ENCODE measurements at regions not wholly inside any gene's neighbourhood (a gene's known extent, or its start where the extent isn't known, plus 50 kb on each side); places are given as distances from the start of the nearest gene placed in this dataset.
"Not testable (repeated sequence)": the region's sequence is repeated elsewhere in the genome, so short reads cannot be mapped to it uniquely, and the experiment has no call there.

DNA sequence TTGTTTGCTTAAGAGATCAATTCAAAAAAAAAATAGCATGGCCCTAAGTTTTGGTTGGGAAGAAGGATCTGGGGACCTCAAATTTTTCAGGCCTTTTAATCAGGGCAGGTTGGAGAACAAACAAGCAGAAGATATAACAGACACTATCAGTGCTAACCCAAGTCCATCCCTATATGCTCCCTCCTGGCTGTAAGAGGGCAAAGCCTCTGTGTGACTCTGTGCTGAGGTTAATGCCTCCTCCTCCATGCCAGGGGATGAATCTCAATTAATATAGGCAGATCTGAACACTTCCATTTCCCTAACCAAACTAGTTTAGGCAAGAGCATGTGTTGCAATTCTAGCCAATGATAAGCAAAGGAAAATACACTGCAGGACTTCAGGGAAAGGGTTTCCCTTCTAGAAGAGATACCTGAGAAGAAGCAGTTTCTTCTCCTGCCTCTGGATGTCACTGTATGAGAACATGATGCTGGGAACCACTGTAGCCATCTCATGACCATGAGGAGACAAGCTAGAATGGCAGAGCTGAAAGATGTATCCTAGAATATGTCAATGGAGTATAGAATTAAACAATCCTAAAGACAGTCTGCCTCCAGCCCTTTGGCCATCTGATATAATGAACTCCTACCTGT, 76.0 kb downstream of the CHD9NB start:
- DNase-seq = peak; percentile 17

DNA sequence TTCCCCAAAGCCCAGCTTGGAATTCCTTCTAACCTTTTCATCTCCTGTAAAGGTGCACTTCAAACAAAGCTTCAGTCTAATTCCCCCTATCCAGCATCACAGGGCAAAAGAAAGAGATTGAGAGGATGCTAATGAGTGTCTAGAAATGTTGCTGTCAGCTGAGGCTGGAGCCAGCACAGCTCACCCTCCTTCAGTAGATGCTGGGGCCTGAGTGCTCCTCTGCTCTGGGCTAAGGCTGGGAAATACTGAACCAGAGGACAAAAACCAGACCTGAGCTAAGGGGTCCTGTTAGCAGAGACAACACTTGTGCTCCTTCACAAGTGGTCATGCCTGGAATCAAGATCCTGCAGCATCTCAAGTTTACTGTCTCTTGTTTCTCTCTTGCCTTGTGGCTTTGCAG, 85.0 kb downstream of the CHD9NB start:
- DNase-seq = no peak

DNA sequence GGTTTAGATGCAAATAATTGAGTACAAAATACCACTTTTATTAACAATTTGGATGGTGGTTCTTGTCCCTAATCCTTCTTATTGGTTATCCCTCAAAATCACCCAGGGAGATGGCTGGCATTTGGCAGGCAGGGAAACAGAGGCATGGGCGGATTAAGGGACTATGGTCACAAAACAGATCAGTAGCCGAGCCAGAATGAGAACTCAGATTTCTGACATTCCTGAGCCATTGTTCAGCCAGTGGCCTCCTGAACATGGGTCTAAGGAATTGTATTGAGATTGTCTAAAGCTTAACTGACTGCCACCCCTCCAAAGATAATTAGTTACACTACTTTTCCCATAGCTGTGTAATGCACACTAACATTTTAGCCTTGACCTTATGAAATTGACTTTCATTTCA, 88.4 kb downstream of the CHD9NB start:
- no peak for DNase-seq

DNA sequence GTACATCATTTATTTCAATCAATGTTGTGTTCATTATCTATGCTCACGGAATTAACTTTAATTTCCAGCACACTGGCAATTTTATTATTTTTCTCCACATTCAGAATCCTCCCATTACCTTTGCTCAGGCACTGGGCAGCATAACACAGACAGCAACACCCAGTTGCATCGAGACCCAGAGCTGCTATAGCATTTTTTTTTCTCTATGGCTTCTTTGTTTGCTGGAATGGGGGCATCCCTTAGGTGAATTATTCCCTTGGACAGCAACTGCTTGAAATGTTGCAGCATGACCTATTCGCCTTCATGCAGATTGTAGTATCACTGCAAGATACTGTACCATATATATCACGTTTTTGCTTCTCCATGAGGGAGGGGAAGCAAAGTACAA, 88.8 kb downstream of the CHD9NB start:
- DNase-seq = no peak

DNA sequence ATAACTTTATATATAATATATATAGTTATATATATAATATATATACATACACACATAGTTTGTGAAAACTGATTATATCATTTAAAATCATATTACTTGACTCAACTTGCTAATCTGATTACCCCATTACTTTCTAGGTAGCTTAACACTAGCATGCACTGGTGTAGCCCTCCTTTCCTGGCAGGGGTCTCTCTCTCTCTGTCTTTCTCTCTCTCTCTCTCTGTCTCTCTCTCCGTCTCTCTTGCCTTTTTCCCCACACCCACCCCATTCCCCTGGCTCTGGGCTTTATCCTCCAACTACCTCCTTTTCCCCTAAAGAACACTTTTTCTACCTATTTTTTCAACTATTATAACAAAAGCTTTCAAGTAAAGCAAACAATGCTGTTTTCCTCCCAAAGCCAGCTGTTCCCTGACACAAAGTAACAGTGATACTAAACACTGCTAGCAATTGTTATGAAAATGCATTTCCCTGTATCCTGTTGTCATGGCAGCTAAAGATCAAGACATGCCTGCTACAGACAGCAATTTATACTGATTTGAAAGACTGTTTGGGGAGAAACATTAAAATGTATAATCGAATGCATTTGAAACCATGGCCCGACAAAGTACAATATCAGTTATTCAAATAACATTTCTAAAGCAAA, 89.4 kb downstream of the CHD9NB start:
- DNase-seq = no peak

DNA sequence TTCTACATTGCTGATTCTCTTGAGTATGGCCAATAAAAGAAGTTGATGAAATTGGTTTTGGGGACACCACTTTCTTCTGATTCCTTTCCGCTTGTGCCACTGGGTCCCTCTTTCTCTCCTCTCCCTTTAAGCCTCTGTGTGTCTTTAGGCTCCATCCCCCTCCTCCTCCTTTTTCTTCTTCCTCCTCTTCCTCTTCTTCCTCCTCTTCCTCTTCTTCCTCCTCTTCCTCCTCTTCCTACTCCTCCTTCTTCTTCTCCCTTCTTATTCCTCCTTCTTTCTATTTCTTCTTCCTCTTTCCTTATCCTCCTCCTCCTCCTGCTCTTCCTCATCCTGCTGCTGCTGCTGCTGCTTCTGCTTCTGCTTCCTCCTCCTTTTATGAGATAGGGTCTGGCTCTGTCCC, 93.7 kb downstream of the CHD9NB start:
- DNase-seq = no peak

DNA sequence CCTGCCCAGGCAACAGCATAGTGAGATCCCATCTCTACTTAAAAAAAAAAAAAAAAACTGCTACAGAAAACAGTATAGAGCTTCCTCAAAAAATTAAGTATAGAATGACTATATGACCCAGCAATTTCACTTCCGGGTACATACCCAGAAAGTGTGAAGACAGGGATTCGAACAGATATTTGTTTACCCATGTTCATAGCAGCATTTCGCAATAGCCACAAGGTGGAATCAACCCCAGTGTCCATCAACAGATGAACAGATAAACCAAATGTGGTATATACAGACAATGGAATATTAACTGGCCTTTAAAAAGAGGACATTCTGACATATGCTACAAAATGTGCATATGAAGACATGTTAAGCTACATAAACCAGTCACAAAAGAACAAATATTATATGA, 95.5 kb downstream of the CHD9NB start:
- no peak for DNase-seq

DNA sequence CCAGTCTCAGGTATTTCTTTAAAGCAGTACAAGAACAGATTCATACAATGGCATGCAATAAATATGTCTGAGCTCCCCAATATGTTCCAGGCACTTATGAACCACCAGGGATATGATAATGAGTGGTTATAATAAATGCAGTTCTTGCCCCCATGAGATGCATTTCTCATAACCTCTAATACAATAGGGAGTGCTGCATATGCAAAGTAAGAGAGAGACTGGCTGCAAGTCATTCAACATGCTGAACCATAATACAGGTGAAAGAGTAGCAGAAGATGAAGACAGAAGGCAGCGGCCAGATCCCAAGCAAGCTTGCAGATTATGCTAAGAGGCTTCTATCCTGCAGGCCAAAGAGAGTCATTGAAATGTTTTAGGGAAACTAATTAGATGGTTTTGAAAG, 96.7 kb downstream of the CHD9NB start:
- no peak for DNase-seq

DNA sequence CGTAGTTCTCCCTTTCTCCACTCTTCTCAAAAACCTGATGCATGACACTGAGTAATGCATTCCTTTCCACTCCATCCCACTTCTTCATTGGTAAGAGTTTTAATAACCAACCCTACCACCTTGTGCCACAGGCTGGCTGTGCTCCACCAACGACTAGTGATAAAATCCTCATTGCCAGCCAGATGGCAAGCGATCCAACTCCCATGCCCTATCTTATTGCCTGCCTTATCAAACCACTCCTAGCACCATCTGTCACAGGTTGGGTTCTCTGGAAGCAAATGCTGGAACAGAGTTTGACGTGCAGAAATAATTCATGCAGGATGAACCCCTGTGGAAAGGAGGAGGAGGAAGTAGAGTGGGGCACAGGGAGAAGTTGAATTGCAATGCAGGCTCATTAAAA, 99.5 kb downstream of the CHD9NB start:
- peak; percentile 98 for DNase-seq

DNA sequence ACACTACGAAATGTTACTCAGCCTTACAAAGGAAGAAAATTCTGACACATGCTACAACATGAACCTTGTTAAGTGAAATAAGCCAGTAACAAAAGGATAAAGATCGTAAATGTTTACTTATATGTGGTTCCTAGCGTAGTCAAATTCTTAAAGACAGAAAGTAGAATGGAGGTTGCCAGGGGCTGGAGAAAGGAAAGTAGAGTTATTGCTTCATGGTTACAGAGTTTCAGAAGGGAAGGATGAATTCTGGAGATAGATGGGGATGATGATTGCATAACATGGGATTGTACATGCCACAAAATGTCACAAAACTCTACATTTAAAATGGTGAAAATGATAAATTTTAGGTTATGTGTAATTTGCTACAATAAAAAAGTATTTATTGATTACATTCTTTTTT, 103.8 kb downstream of the CHD9NB start:
- no peak for DNase-seq

DNA sequence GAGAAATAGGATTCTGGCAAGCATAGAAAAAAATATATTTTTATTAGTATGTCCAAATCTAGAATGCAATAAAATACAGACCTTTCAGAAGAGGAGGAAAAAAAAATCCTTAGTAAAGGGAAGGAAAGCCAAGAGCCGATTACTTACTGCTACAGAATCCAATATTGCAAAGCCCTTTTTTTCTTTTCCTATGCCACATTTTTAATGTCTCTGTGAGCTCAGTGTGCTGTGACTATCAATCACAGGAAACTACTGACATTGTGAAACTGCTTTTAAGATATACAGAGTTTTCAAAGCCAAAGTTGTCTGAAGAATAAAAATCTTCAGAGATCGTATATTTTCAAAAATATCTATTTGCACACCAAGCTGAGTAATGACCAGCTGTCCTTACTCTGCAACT, 120.4 kb downstream of the CHD9NB start:
- DNase-seq = no peak

DNA sequence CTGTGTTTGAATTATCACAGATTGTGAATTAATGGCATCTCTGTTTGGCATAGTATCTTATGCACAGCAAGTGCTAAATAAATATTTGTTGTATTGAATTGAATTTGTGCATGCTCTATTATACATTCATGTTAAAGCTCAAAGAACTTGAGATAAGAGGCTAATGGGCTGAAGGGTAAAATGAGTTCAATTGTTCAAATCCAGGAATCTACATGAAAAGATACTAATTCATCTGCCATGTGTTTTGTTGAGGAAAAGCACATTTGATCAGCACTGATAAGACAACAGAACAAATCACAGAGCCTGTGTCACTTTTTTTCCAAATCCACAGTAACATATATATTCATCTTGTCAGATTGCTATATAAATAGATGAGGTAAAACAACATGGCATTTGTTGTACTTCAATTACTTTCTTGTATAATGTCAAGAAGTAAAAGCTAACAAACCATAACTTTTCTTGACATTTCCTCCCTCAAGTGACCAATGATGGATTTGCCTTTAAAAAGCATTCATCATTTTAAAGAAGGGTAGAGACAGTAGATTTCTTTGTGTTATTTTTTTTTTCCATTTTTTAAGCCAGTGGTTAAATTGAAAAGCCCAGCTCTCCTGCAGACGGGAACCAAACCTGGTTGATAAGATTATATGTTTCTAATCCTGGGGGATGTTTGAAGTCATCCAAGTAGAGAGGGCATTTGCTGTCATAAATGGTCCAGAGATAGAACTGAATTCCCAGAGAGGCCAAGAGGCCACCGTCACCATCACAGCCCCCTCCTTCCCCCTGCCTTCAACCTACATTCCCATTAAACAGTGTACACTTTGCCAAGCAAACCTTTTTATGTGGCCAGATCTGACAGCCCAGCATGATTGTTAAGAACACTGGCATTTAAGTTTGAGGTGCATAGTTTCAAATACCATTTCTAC, 123.0 kb downstream of the CHD9NB start:
- no peak for DNase-seq

DNA sequence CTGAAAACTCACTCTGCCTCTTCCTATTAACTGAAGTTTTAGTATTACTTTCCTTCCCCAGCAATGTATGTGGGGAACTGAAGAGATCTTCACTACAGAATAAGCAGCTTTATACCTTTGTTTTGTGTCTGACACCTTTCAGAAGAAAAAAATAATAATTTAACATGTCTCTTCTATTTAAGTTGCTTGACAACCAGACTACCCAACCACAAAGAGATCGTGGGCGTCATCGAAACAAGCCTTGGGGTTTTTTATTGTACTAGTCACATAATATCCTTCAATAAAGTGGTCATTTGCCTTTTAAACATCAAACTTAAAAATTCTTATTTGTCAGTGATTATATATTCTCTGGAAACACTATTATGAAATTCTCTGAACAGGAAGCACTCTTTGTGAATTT, 123.7 kb downstream of the CHD9NB start:
- no peak for DNase-seq

DNA sequence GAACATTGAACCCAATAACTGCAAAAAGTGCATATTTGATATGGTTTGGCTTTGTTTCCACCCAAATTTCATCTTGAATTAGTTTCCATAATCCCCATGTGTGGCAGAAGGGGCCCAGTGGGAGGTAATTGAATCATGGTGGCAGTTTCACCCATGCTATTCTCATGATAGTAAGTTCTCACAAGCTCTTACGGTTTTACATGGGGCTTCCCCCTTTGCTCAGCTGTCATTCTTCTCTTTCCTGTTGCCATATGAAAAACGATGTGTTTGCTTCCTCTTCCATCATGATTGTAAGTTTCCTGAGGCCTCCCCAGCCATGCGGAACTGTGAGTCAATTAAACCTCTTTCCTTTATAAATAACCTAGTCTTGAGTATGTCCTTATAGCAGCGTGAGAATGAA, 127.6 kb downstream of the CHD9NB start:
- no peak for DNase-seq

DNA sequence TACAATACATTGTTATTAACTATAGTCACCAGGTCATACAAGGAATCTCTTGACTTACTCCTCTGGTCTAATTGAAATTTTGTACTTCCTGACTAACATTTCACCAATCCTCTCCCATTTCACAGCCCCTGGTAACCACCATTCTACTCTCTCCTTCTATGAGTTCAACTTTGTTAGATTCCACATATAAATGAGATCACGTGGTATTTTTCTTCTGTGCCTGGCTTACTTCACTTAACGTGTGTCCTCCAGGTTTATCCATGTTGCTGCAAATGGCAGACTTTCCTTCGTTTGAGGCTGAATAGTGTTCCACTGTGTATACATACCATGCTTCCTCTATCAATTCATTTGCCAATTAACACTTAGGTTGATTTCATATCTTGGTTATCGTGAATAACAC, 128.5 kb downstream of the CHD9NB start:
- no peak for DNase-seq

DNA sequence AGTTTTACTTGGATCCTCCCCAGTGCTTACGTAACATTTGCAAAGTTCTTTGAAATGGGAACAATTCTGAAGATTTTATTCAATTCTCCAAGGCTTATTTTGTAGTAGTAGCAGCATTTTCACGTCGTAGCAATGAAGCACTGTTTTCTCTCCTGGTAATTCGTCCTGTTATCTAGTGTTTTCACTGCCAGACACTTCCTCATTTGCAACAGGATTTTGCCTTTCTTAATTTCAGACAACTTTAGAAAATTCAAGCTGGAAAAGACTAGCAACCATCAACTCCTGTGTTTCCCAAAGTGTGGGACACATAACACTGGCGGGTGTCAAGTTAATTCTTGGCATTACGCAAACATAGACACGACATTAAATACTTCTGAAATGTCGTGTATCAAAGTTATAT, 131.6 kb downstream of the CHD9NB start:
- DNase-seq = no peak

DNA sequence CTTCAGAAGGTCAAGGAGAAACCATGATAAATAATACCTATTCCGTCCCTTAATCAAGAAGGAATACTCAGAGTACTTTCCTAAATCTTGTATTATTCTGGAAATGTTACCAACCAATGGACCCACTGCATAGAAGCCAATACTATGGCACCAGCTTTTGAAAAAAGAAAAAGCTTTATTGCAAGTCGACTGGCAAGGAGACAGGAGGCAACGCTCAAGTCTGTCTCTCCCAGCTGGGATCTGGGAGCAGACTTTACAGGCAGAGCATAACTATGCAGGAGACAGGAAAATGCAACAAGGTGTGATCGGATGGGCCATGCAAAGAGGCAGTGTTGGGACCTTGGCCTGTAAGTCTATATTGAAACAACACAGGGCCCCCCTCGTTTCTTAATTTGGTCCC, 132.4 kb downstream of the CHD9NB start:
- no peak for DNase-seq

DNA sequence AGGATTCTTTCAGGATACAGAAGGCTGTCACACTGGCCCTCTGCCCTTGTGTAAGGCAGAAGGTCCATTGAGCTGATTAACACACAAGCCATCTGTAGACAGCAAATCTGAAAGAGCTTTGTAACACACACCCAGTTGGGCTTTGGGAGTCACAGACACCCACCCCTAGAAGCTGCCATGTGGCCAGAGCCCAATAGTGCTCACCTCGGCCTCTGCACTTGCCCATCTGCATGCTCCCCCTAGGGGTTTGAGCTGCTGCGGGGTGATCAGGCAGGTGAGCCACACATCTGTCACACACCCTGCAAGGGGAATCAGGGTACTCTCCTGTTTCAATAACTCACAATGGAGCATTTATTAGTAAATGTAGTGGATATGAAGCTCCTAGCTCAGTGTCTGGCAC, 138.3 kb downstream of the CHD9NB start:
- peak; percentile 51 for DNase-seq

DNA sequence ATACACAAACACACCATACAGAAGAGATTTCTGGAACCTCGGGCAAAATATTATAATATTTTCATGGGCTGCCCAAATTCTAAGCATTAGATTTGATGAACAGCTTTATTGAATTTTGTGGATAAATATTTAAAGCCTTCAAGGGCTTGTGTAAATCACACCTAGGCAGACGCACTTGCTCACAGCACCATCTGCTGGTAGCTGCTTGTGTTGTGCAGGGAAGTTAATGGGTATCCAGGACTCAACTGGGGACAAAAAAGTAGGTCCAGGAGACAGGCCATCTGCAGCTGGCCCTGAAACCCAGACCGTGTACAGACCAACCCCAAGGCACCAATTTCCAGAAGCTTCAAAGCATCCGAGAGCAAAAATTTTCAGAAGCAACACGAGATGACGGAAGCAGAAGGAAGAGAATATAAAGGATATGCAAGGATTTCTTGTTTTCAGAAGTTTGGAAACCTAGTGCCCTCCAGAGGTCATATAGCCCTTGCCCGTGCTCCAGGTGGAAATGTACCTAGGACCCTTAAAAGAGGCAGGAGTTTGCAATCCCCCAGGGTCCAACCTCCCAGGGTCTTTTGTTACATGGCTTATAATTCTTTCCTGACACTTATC, 140.0 kb downstream of the CHD9NB start:
- peak; percentile 41 for DNase-seq

DNA sequence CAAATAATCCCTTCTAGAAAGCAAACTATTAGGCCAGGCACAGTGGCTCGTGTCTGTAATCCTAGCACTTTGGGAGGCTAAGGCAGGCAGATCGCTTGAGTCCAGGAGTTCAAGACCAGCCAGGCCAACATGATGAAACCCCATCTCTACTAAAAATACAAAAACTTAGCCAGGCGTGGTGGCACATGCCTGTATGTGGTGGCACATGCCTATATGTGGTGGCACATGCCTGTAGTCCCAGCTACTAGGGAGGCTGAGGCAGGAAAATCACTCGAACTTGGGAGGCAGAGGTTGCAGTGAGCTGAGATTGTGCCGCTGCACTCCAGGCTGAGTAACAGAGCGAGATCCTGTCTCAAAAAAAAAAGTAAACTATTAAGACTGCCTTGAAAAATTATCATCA, 144.6 kb downstream of the CHD9NB start:
- not testable (repeated sequence) for DNase-seq

DNA sequence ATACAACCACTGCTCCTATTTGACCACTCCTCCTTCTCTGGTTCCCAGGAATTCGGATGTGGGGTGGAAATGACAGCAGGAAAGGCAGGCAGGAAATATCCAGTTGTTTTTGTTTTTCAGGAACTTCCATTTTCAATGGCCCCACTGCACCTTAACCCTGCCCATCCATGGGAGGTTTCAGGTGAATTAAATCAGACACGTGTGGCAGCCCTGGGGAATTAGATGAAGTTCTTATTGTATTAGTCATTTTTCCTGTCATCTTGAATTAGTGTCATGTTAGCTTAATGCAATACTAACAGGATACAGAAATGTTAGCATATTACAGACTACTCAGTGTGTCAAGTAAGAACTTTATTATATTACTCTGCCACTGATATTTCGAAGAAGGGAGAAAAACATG, 146.4 kb downstream of the CHD9NB start:
- DNase-seq = no peak

DNA sequence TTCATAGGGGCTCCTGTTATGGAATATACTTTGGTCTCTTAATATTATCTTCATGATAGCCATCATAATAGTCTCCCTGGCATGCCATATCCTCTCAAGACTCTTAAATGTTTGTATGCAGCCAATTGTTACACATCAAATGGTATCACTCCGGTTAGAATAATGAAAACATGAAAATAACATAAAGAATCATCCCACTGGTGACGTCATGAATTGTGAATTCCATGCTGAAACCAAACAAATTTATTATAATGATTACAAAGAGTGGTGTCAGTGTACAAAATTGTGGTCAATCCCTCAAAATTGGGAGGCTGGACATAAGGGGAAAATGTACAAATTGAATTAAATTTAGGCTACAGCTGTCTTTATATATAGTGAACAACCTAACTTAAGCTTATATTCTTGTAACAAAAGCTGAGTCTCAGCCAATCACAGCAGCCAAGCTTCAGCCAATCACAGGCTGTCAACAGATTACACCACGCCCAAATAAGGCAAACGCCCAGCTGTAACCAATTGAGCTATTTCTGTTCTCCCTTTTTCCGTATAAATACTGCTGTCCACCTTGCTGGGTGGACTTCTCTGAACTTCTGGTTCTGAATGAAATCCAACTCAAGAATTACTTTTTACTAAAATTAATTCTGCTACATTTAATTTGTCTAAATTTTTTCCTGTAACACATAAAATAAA, 156.1 kb downstream of the CHD9NB start:
- no peak for DNase-seq

DNA sequence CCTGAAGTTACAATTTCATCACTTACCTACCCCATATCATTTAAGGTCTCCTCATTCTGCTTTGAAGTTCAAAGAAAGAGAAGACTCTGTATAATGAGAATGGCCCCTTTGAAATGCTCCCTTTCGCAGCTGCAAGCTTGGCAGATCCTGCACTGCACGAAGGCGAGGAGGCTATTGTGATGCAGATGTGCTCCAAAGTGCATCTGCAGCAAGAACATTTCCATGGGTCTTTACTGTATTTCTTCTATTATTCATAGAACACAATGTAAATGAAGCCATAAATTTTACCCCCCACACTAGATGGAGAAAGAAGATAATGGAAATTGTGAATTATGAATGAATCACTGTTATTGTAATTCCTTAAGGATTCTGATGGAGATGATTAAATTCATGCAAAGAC, 178.7 kb downstream of the CHD9NB start:
- no peak for DNase-seq

Measured in DMS 273 treated with DMSO at 0.1 percent for 48 hours (cell line).